ENCODE measurements at regions not wholly inside any gene's neighbourhood (a gene's known extent, or its start where the extent isn't known, plus 50 kb on each side); places are given as distances from the start of the nearest gene placed in this dataset.

GRCh38 chr15:66993874-66994696, 71.3 kb upstream of the SMAD3 start:
- TF ChIP-seq CTCF (IDR thresholded peaks at IDR 0.05 in 8 of 11, conservative IDR thresholded peaks at IDR 0.05 in 3 of 11) (no peak), POLR2A (IDR thresholded peaks at IDR 0.05) (no peak), POLR2AphosphoS5 (IDR thresholded peaks at IDR 0.05) (no peak)

Data from spleen (tissue), 7 donors.